ENCODE measurements at regions not wholly inside any gene's neighbourhood (a gene's known extent, or its start where the extent isn't known, plus 50 kb on each side); places are given as distances from the start of the nearest gene placed in this dataset.

- TF ChIP-seq, protein P1, sequence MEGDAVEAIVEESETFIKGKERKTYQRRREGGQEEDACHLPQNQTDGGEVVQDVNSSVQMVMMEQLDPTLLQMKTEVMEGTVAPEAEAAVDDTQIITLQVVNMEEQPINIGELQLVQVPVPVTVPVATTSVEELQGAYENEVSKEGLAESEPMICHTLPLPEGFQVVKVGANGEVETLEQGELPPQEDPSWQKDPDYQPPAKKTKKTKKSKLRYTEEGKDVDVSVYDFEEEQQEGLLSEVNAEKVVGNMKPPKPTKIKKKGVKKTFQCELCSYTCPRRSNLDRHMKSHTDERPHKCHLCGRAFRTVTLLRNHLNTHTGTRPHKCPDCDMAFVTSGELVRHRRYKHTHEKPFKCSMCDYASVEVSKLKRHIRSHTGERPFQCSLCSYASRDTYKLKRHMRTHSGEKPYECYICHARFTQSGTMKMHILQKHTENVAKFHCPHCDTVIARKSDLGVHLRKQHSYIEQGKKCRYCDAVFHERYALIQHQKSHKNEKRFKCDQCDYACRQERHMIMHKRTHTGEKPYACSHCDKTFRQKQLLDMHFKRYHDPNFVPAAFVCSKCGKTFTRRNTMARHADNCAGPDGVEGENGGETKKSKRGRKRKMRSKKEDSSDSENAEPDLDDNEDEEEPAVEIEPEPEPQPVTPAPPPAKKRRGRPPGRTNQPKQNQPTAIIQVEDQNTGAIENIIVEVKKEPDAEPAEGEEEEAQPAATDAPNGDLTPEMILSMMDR (IDR thresholded peaks at IDR 0.05 in 4 of 5, conservative IDR thresholded peaks at IDR 0.05 in 1 of 5): no peak
- no peak for TF ChIP-seq POLR2A (IDR thresholded peaks at IDR 0.05)
These were observed 293.9 kb upstream of the ESRRG start for GRCh38 chr1:217017165-217017564.
